ENCODE measurements at regions not wholly inside any gene's neighbourhood (a gene's known extent, or its start where the extent isn't known, plus 50 kb on each side); places are given as distances from the start of the nearest gene placed in this dataset.

- TF ChIP-seq POLR2A (IDR thresholded peaks at IDR 0.05; ENCODE audit: low read length): no peak
- no peak for TF ChIP-seq GATA1 (IDR thresholded peaks at IDR 0.05; ENCODE audit: low read depth, low read length)
These were observed 562.6 kb upstream of the DPPA4 start for GRCh38 chr3:109899925-109900324.

Data from erythroblast (primary cell).